Liver (tissue), 8 donors: ENCODE measurements at regions not wholly inside any gene's neighbourhood (a gene's known extent, or its start where the extent isn't known, plus 50 kb on each side); places are given as distances from the start of the nearest gene placed in this dataset.

ENCODE experiments used
- DNase-seq: peaks from one replicate; pipeline ENCODE4 v3.0.0-alpha.2; 2017; ENCODE audit warnings: low spot score
- H3K27ac ChIP-seq, 2 donors: one replicate each; pipeline ENCODE4 v1.7.0; 2013; ENCODE audit warnings: inconsistent platforms in 2 of 2, low read length in 2 of 2, control low read depth in 1 of 2, low read depth in 1 of 2, mild to moderate bottlenecking in 1 of 2
- H3K27me3 ChIP-seq, 4 donors: one replicate each; pipeline versions ENCODE4 v1.6.1 to v1.7.0; 2013; ENCODE audit warnings: low read length in 3 of 4, inconsistent platforms in 1 of 4, mild to moderate bottlenecking in 1 of 4, moderate library complexity in 1 of 4; ENCODE audit not compliant: control insufficient read depth in 4 of 4, insufficient read depth in 4 of 4
- H3K36me3 ChIP-seq, 4 donors: one replicate each; pipeline versions ENCODE4 v1.6.1 to v1.7.0; 2013; ENCODE audit warnings: low read length in 3 of 4, mild to moderate bottlenecking in 3 of 4, low read depth in 1 of 4, moderate library complexity in 1 of 4; ENCODE audit not compliant: control insufficient read depth in 4 of 4, insufficient read depth in 3 of 4
- H3K4me1 ChIP-seq, 4 donors: one replicate each; pipeline versions ENCODE4 v1.6.1 to v1.7.0; 2013; ENCODE audit warnings: low read length in 3 of 4, mild to moderate bottlenecking in 3 of 4, moderate library complexity in 1 of 4; ENCODE audit not compliant: control insufficient read depth in 4 of 4, insufficient read depth in 4 of 4
- H3K4me3 ChIP-seq, 3 donors: one replicate each; pipeline versions ENCODE4 v1.6.1 to v1.7.0; 2013; ENCODE audit warnings: low read length in 3 of 3, control low read depth in 1 of 3, low read depth in 1 of 3, mild to moderate bottlenecking in 1 of 3
- H3K9ac ChIP-seq, 2 donors: one replicate each; pipeline ENCODE4 v1.7.0; 2013; ENCODE audit warnings: low read length in 2 of 2, mild to moderate bottlenecking in 2 of 2, moderate library complexity in 2 of 2, control low read depth in 1 of 2, low read depth in 1 of 2
- H3K9me3 ChIP-seq, 4 donors: one replicate each; pipeline versions ENCODE4 v1.6.1 to v1.7.0; 2013; ENCODE audit warnings: low read length in 3 of 4; ENCODE audit not compliant: control insufficient read depth in 4 of 4
- CTCF ChIP-seq: fragments of 150-350 bp; IDR thresholded peaks from 2 replicates; pipeline ENCODE4 v1.5.1; 2017; ENCODE audit warnings: improper control_type of control experiment, low read depth, low read length; ENCODE audit not compliant: missing input control
- EGR1 ChIP-seq, 2 donors: IDR thresholded peaks; 2 replicates each; pipeline ENCODE4 v1.6.1; 2016 to 2018; ENCODE audit warnings: antibody characterized with exemption in 2 of 2, low read depth in 2 of 2
- FOXA1 ChIP-seq: IDR thresholded peaks from 2 replicates; pipeline ENCODE4 v1.6.1; 2016; ENCODE audit warnings: antibody characterized with exemption
- GABPA ChIP-seq, 2 donors: IDR thresholded peaks in 1 of 2; conservative IDR thresholded peaks in 1 of 2; 2 replicates each; pipeline ENCODE4 v1.6.1; 2016; ENCODE audit warnings: antibody characterized with exemption in 2 of 2, mild to moderate bottlenecking in 1 of 2, moderate library complexity in 1 of 2
- HNF4A ChIP-seq, 2 donors: conservative IDR thresholded peaks; 2 replicates each; pipeline ENCODE4 v1.6.1; 2016; ENCODE audit warnings: antibody characterized with exemption in 2 of 2, mild to moderate bottlenecking in 2 of 2
- HNF4G ChIP-seq: IDR thresholded peaks from 2 replicates; pipeline ENCODE4 v1.6.1; 2016; ENCODE audit warnings: antibody characterized with exemption
- JUND ChIP-seq, 2 donors: IDR thresholded peaks; 2 replicates each; pipeline ENCODE4 v1.6.1; 2016; ENCODE audit warnings: antibody characterized with exemption in 2 of 2
- NR2F2 ChIP-seq: IDR thresholded peaks from 2 replicates; pipeline ENCODE4 v1.6.1; 2016; ENCODE audit warnings: antibody characterized with exemption
- RAD21 ChIP-seq, 2 donors: IDR thresholded peaks; 2 replicates each; pipeline ENCODE4 v1.6.1; 2016; ENCODE audit warnings: antibody characterized with exemption in 2 of 2, mild to moderate bottlenecking in 2 of 2
- REST ChIP-seq: IDR thresholded peaks from 2 replicates; pipeline ENCODE4 v1.6.1; 2016; ENCODE audit warnings: antibody characterized with exemption, mild to moderate bottlenecking
- RXRA ChIP-seq, 2 donors: IDR thresholded peaks; 2 replicates each; pipeline ENCODE4 v1.6.1; 2017 to 2018; ENCODE audit warnings: antibody characterized with exemption in 2 of 2, mild to moderate bottlenecking in 1 of 2
- TAF1 ChIP-seq: conservative IDR thresholded peaks from 2 replicates; pipeline ENCODE4 v1.6.1; 2016; ENCODE audit warnings: antibody characterized with exemption, mild to moderate bottlenecking
- YY1 ChIP-seq: IDR thresholded peaks from 2 replicates; pipeline ENCODE4 v1.6.1; 2016; ENCODE audit warnings: antibody characterized with exemption, mild to moderate bottlenecking
- ZBTB33 ChIP-seq: IDR thresholded peaks from 2 replicates; pipeline ENCODE4 v1.6.1; 2016; ENCODE audit warnings: antibody characterized with exemption
- WGBS: extraction: QIAGEN DNeasy Blood & Tissue Kit; methylation state at CpG from one replicate; pipeline ENCODE4 v1.1.7; 2013; 5-methylcytosine and 5-hydroxymethylcytosine counted together
- donor health status: healthy.
- donor health status: healthy.
- donor health status: healthy.
- donor health status: healthy.
- donor health status: healthy.

- H3K36me3 ChIP-seq: no peaks in the 10 kb centered on the region
- H3K4me3 ChIP-seq: no peak overlapping the region
- DNase-seq: no peak
- no peak overlapping the region for H3K9ac ChIP-seq
- TF ChIP-seq EGR1 (IDR thresholded peaks at IDR 0.05; ENCODE audit: low read depth in 2 of 2) (no peak), ZBTB33 (no peak), HNF4G (no peak), YY1 (no peak), JUND (IDR thresholded peaks at IDR 0.05) (no peak), HNF4A (conservative IDR thresholded peaks at IDR 0.05) (no peak), REST (no peak), NR2F2 (no peak), RAD21 (IDR thresholded peaks at IDR 0.05) (no peak), FOXA1 (no peak), CTCF (no peak), RXRA (IDR thresholded peaks at IDR 0.05) (no peak)
- WGBS: 71% methylated on average over 2 of the region's 2 CpGs
- no peaks in the 10 kb centered on the region for H3K27me3 ChIP-seq
- no peak overlapping the region for H3K27ac ChIP-seq
- H3K4me1 ChIP-seq: no peaks in the 10 kb centered on the region
- H3K9me3 ChIP-seq: no peaks in the 10 kb centered on the region
Measured at GRCh38 chr3:55283441-55283925, 203.6 kb downstream of the WNT5A start.

DNA sequence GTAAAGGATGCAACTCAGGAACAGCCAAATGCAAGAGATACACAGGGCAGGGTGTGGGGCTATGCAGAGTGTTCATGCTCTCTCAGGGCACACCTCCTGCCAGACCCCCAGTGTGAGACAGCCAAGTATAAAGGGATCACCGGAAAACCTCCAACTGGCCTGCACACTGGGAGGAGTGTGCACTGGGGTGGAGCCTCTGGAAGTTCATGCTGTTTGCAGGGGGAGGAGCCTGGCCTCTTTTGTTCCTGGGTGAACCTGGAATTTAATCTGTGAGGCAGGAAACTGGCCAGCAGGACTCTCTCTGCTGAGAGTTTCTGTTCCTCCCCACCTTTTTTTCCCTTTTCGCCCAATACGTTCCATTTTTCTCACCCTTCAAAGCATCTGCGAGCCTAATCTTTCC lies 204.1 kb downstream of the WNT5A start:
- whole genome bisulfite sequencing: 83% methylated on average over 4 of the region's 4 CpGs
- no peak for DNase-seq
- Histone ChIP-seq H3K4me3 (no peak overlapping the region), H3K27me3 (no peaks in the 10 kb centered on the region), H3K36me3 (no peaks in the 10 kb centered on the region), H3K9ac (no peak overlapping the region), H3K9me3 (no peaks in the 10 kb centered on the region), H3K4me1 (no peaks in the 10 kb centered on the region), H3K27ac (no peak overlapping the region)
- TF ChIP-seq TAF1 (no peak), JUND (IDR thresholded peaks at IDR 0.05) (no peak), YY1 (no peak), RAD21 (IDR thresholded peaks at IDR 0.05) (no peak), HNF4G (no peak), GABPA (IDR thresholded peaks at IDR 0.05 in 1 of 2, conservative IDR thresholded peaks at IDR 0.05 in 1 of 2) (no peak), CTCF (no peak), RXRA (IDR thresholded peaks at IDR 0.05) (no peak), EGR1 (IDR thresholded peaks at IDR 0.05; ENCODE audit: low read depth in 2 of 2) (no peak), FOXA1 (no peak)
